ENCODE measurements at regions not wholly inside any gene's neighbourhood (a gene's known extent, or its start where the extent isn't known, plus 50 kb on each side); places are given as distances from the start of the nearest gene placed in this dataset.

DNA sequence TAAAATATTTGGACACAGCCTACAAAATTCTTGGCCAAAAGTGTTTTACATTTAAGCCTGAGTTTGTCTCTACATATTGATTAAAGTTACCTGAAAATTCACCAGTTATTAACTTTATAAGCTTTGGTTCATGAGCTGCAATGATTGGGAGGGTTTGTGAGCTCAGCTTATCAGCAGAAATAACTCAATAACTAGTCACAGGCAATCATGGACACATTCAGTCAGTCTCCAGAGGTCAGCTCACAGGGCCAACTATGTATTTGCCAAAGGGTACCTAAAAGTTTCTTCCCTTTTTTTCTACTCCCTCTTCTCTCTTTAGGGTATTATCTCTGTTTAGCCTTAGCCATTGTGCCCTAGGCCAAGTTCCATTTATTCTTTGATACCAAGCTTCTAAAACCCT is 145.9 kb downstream of the ZPLD1 start:
- no peak for TF ChIP-seq POLR2A (IDR thresholded peaks at IDR 0.05)
- TF ChIP-seq, protein P1, sequence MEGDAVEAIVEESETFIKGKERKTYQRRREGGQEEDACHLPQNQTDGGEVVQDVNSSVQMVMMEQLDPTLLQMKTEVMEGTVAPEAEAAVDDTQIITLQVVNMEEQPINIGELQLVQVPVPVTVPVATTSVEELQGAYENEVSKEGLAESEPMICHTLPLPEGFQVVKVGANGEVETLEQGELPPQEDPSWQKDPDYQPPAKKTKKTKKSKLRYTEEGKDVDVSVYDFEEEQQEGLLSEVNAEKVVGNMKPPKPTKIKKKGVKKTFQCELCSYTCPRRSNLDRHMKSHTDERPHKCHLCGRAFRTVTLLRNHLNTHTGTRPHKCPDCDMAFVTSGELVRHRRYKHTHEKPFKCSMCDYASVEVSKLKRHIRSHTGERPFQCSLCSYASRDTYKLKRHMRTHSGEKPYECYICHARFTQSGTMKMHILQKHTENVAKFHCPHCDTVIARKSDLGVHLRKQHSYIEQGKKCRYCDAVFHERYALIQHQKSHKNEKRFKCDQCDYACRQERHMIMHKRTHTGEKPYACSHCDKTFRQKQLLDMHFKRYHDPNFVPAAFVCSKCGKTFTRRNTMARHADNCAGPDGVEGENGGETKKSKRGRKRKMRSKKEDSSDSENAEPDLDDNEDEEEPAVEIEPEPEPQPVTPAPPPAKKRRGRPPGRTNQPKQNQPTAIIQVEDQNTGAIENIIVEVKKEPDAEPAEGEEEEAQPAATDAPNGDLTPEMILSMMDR (IDR thresholded peaks at IDR 0.05), result no peak

Data from body of pancreas (tissue), 4 donors.